HG03439 (cell line): ENCODE measurements at regions not wholly inside any gene's neighbourhood (a gene's known extent, or its start where the extent isn't known, plus 50 kb on each side); places are given as distances from the start of the nearest gene placed in this dataset.
"Not testable (repeated sequence)": the region's sequence is repeated elsewhere in the genome, so short reads cannot be mapped to it uniquely, and the experiment has no call there.

Source experiments
- ATAC-seq: cut with Tn5 transposase; IDR thresholded peaks from one replicate; pipeline ENCODE4 v1.9.1; 2021; ENCODE audit warnings: mild to moderate bottlenecking, moderate library complexity; ENCODE audit not compliant: unreplicated experiment

GRCh38 chr13:22765547-22765946 is 415.2 kb upstream of the SGCG start:
- no peak for ATAC-seq

GRCh38 chr13:22770891-22771290 is 409.9 kb upstream of the SGCG start:
- no peak for ATAC-seq

- ATAC-seq: no peak
These were observed 407.3 kb upstream of the SGCG start for GRCh38 chr13:22773465-22773864.

- ATAC-seq: no peak
These were observed 404.2 kb upstream of the SGCG start for GRCh38 chr13:22776394-22777186.

GRCh38 chr13:22777207-22777606 is 403.6 kb upstream of the SGCG start:
- no peak for ATAC-seq

- ATAC-seq: no peak
These were observed 391.7 kb upstream of the SGCG start for GRCh38 chr13:22789027-22789593.

GRCh38 chr13:22789916-22790315 is 390.9 kb upstream of the SGCG start:
- no peak for ATAC-seq

GRCh38 chr13:22793598-22794134 is 387.1 kb upstream of the SGCG start:
- ATAC-seq: no peak

- ATAC-seq: no peak
These were observed 380.0 kb upstream of the SGCG start for GRCh38 chr13:22800526-22801401.

GRCh38 chr13:22801402-22802003 is 379.3 kb upstream of the SGCG start:
- no peak for ATAC-seq

GRCh38 chr13:22812793-22813192 is 368.0 kb upstream of the SGCG start:
- no peak for ATAC-seq

GRCh38 chr13:22813531-22814377 is 367.0 kb upstream of the SGCG start:
- ATAC-seq: not testable (repeated sequence)

GRCh38 chr13:22814433-22814832 is 366.3 kb upstream of the SGCG start:
- not testable (repeated sequence) for ATAC-seq

- ATAC-seq: no peak
These were observed 359.2 kb upstream of the SGCG start for GRCh38 chr13:22821589-22821988.

GRCh38 chr13:22825186-22825585 is 355.6 kb upstream of the SGCG start:
- ATAC-seq: no peak

GRCh38 chr13:22828081-22828480 is 352.7 kb upstream of the SGCG start:
- no peak for ATAC-seq

- no peak for ATAC-seq
These were observed 344.3 kb upstream of the SGCG start for GRCh38 chr13:22836475-22836874.

- ATAC-seq: no peak
These were observed 342.7 kb upstream of the SGCG start for GRCh38 chr13:22837980-22838647.
